Caco-2 (cell line): ENCODE measurements at regions not wholly inside any gene's neighbourhood (a gene's known extent, or its start where the extent isn't known, plus 50 kb on each side); places are given as distances from the start of the nearest gene placed in this dataset.

Source experiments
- BruUV-seq: library from RNA; stranded (reverse); fragments of 400-500 nt; replicated peaks from 2 replicates; lab custom pipeline; 2021; lab: Mats Ljungman, UMichigan
- CTCF ChIA-PET: fragments of 300-600 bp; sonication (Branson Sonifier 250); formaldehyde crosslinking; loops from one replicate; lab custom pipeline; 2022; ENCODE audit warnings: antibody characterized with exemption; lab: Charles Lee
- POLR2A ChIA-PET: fragments of 300-600 bp; sonication (Branson Sonifier 250); formaldehyde crosslinking; loops from one replicate; lab custom pipeline; 2022; ENCODE audit warnings: antibody characterized with exemption; lab: Charles Lee
- DNase-seq, 2 experiments: peaks; one replicate each; pipeline versions ENCODE4 v3.0.0 to v3.0.0-alpha.2; 2020 to 2022
- H3K27me3 ChIP-seq: replicated peaks from 2 replicates; pipeline ENCODE4 v1.6.0; 2011; ENCODE audit warnings: low read length; ENCODE audit not compliant: control insufficient read depth, insufficient read depth
- H3K36me3 ChIP-seq: 2 replicates; pipeline ENCODE4 v1.5.1; 2011; ENCODE audit warnings: low read length; ENCODE audit not compliant: control insufficient read depth, insufficient read depth
- H3K4me1 ChIP-seq: fragments of 250-450 bp; sonication (Bioruptor Pico); 2 replicates; pipeline ENCODE4 v1.5.1; 2020; ENCODE audit warnings: mild to moderate bottlenecking
- H3K4me3 ChIP-seq: 2 replicates; pipeline ENCODE4 v1.5.1; 2011; ENCODE audit warnings: low read depth, mild to moderate bottlenecking, control low read depth, low read length
- H3K9me3 ChIP-seq: fragments of 250-450 bp; sonication (Bioruptor Pico); 2 replicates; pipeline ENCODE4 v1.5.1; 2020; ENCODE audit warnings: mild to moderate bottlenecking, moderate library complexity
- H3K27ac Mint-ChIP-seq: one replicate; pipeline ENCODE4 v1.8.0; 2022; ENCODE audit warnings: mixed read lengths; ENCODE audit not compliant: unreplicated experiment
- H3K27me3 Mint-ChIP-seq: one replicate; pipeline ENCODE4 v1.8.0; 2022; ENCODE audit warnings: mixed read lengths; ENCODE audit not compliant: insufficient read depth, unreplicated experiment
- H3K36me3 Mint-ChIP-seq: one replicate; pipeline ENCODE4 v1.8.0; 2022; ENCODE audit warnings: mild to moderate bottlenecking, mixed read lengths; ENCODE audit not compliant: insufficient read depth, unreplicated experiment
- H3K4me1 Mint-ChIP-seq: one replicate; pipeline ENCODE4 v1.8.0; 2022; ENCODE audit warnings: low read depth, mixed read lengths; ENCODE audit not compliant: unreplicated experiment
- H3K4me3 Mint-ChIP-seq: one replicate; pipeline ENCODE4 v1.8.0; 2022; ENCODE audit warnings: mild to moderate bottlenecking, moderate library complexity, mixed read lengths; ENCODE audit not compliant: unreplicated experiment
- H3K9me3 Mint-ChIP-seq: one replicate; pipeline ENCODE4 v1.8.0; 2022; ENCODE audit warnings: mixed read lengths; ENCODE audit not compliant: unreplicated experiment
- intact Hi-C: fragments of 100-400 bp; cut with micrococcal nuclease; formaldehyde crosslinking; loops from one replicate; pipeline ENCODE4 v1.10.0; 2022; ENCODE audit not compliant: unreplicated experiment
- TF ChIP-seq, protein P1 (sequence below), 2 experiments: fragments of 200-600 bp in 1 of 2; IDR thresholded peaks; 1 replicate in 1 of 2; 2 replicates in 1 of 2; pipeline versions ENCODE4 v1.5.1 to v1.8.0; 2011 to 2022; ENCODE audit warnings: antibody characterized with exemption in 1 of 2, control low read depth in 1 of 2, inconsistent platforms in 1 of 2, low read depth in 1 of 2, low read length in 1 of 2, mild to moderate bottlenecking in 1 of 2, moderate library complexity in 1 of 2; ENCODE audit not compliant: insufficient read depth in 1 of 2, severe bottlenecking in 1 of 2, unreplicated experiment in 1 of 2

DNA sequence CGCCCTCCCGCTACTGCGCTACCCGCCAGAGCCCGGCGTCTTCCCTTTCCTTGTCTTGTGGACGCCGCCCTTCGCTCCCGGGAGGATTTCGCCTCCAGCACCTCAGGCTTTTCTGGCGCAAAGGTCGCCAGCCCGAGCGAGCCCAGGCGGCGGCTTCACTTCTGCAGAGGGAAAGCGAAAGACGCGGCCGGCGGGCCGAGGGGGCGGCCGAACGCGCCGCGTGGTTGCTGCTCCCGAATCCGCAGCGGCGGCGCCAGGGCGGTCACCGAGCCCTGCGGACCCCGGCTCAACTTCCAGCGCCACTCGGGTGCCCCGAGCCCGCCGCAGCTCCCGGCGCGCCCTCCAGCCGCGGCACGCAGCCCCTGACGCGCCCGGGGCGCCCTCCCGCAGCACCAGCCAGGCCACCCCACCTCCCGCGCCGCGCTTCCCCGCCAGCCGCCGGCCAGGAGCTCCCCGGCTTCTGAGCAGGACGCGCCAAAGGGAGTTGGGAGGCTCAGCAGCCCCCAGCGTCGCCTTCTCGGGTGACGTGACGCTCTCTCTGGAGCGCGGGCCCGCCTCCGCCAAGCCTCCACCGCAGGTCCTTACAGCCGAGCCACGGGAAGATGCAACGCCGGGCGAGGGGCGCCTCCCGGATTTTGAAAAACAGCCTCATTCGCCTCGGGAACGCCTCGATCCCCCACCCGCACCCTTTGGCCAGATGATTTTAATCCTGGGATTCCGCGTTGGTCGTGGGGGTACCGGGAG lies 84.9 kb upstream of the EPB41L3 start:
- TF ChIP-seq, protein P1, sequence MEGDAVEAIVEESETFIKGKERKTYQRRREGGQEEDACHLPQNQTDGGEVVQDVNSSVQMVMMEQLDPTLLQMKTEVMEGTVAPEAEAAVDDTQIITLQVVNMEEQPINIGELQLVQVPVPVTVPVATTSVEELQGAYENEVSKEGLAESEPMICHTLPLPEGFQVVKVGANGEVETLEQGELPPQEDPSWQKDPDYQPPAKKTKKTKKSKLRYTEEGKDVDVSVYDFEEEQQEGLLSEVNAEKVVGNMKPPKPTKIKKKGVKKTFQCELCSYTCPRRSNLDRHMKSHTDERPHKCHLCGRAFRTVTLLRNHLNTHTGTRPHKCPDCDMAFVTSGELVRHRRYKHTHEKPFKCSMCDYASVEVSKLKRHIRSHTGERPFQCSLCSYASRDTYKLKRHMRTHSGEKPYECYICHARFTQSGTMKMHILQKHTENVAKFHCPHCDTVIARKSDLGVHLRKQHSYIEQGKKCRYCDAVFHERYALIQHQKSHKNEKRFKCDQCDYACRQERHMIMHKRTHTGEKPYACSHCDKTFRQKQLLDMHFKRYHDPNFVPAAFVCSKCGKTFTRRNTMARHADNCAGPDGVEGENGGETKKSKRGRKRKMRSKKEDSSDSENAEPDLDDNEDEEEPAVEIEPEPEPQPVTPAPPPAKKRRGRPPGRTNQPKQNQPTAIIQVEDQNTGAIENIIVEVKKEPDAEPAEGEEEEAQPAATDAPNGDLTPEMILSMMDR (IDR thresholded peaks at IDR 0.05; ENCODE audit: insufficient read depth in 1 of 2, low read depth in 1 of 2, low read length in 1 of 2, severe bottlenecking in 1 of 2, unreplicated experiment in 1 of 2) = no peak
- no peaks in the 10 kb centered on the region for H3K36me3 ChIP-seq
- DNase-seq = peak; percentile 54 to 62
- Mint-ChIP-seq H3K4me3 (peak overlapping the region; percentile 84), H3K27ac (no peak overlapping the region), H3K27me3 (peaks cover 14% of the 10 kb centered on the region), H3K9me3 (no peaks in the 10 kb centered on the region), H3K36me3 (peaks cover 4% of the 10 kb centered on the region), H3K4me1 (no peaks in the 10 kb centered on the region)
- H3K4me1 ChIP-seq = peaks cover 20% of the 10 kb centered on the region
- CTCF ChIA-PET = interaction anchor here (0.7 kb wide), 1 partner anchor 269 kb away, joined by 5 read pairs; no protein-coding TSS in a partner anchor
- peaks cover 1% of the 10 kb centered on the region for H3K27me3 ChIP-seq
- H3K4me3 ChIP-seq = peak overlapping the region; percentile 38
- intact Hi-C loops = no loop called here
- H3K9me3 ChIP-seq = no peaks in the 10 kb centered on the region
- no TSS peak for BruUV-seq
- POLR2A ChIA-PET = no interaction called here

DNA sequence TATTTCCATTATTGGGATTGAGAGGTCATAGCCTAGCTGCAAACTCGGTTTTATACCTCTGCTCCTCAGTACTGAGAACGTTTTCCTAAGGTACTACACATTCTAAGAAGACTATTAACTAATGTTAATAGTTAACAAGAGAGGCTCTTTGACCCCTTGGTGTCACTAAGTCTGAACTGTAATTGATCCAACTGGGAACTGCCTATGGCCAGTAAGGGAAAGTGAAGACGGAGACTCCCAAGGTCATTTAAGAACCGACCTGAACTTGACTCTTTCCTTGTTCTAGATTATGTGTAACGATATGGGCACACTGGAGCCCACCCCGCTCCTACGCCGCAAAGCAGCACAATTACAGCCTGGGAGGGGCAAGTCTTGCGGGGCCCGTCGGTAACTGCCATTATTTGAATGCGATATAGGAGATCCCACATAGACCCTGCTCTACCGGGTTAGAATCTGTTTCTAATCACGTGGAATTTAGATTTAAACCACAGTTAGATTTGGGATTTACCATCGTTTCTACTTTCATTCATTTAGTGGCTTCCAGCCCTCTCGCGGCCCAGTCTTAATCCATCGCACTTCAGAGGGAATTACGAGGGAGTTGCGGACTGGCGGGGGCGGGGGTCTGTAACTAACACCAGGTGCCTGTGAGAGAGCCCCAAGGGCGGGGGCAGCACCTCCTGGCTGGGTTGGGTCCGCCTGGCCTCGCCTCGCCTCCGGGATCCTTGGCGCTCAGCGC lies 84.1 kb upstream of the EPB41L3 start:
- no peaks in the 10 kb centered on the region for H3K4me1 Mint-ChIP-seq
- no peaks in the 10 kb centered on the region for H3K36me3 ChIP-seq
- peak overlapping the region; percentile 84 for H3K4me3 Mint-ChIP-seq
- peaks cover 14% of the 10 kb centered on the region for H3K27me3 Mint-ChIP-seq
- BruUV-seq = TSS peak; percentile 27
- TF ChIP-seq, protein P1 (IDR thresholded peaks at IDR 0.05; ENCODE audit: insufficient read depth in 1 of 2, low read depth in 1 of 2, low read length in 1 of 2, severe bottlenecking in 1 of 2, unreplicated experiment in 1 of 2) = no peak
- intact Hi-C loops = no loop called here
- peaks cover 4% of the 10 kb centered on the region for H3K36me3 Mint-ChIP-seq
- no peaks in the 10 kb centered on the region for H3K9me3 Mint-ChIP-seq
- DNase-seq = no peak
- POLR2A ChIA-PET = no interaction called here
- H3K27me3 ChIP-seq = peaks cover 1% of the 10 kb centered on the region
- H3K27ac Mint-ChIP-seq = no peak overlapping the region
- CTCF ChIA-PET = no interaction called here
- H3K9me3 ChIP-seq = no peaks in the 10 kb centered on the region
- H3K4me3 ChIP-seq = peak overlapping the region; percentile 38
- H3K4me1 ChIP-seq = peaks cover 20% of the 10 kb centered on the region

DNA sequence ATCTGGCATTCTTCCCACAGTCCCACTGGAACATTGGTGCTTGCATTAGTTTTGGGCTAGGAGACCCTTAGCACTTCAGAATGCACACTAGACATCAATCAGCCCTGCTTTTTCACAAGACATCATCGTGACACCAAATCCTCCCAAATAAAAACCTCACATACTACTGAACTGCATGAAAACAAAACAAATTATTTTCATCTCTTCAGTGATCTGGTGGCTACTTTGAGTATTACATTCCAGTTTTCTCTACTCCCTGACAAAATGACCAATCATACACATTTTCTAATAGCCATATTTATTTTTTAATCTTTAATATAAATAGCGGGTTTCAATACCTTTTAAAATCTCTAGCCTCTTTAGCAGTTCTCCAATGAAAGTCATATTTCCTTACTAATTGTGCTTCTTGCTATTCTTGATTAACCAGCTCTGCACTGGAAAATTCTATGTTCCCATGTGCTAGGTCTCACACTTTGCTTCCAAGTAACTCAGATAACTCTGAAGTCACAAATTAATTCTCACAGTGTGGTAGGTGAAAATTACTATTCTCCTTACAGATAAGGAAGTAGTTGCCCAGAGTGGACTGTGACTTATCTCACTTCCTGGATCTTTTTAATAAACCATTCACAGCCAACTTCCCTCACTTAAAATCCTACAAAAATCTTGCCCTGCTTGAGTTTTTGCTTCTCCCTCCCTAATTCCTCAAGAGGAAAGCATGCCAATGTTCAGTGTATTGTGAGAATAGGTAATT lies 82.5 kb upstream of the EPB41L3 start:
- H3K9me3 ChIP-seq = no peaks in the 10 kb centered on the region
- Mint-ChIP-seq H3K4me3 (no peak overlapping the region), H3K4me1 (no peaks in the 10 kb centered on the region), H3K27ac (no peak overlapping the region), H3K9me3 (no peaks in the 10 kb centered on the region), H3K27me3 (peaks cover 10% of the 10 kb centered on the region), H3K36me3 (peaks cover 4% of the 10 kb centered on the region)
- ChIA-PET POLR2A (no interaction called here), CTCF (no interaction called here)
- TF ChIP-seq, protein P1 (IDR thresholded peaks at IDR 0.05; ENCODE audit: insufficient read depth in 1 of 2, low read depth in 1 of 2, low read length in 1 of 2, severe bottlenecking in 1 of 2, unreplicated experiment in 1 of 2) = no peak
- DNase-seq = no peak
- H3K27me3 ChIP-seq = peaks cover 1% of the 10 kb centered on the region
- no peaks in the 10 kb centered on the region for H3K36me3 ChIP-seq
- no TSS peak for BruUV-seq
- intact Hi-C loops = no loop called here
- no peak overlapping the region for H3K4me3 ChIP-seq
- H3K4me1 ChIP-seq = peaks cover 20% of the 10 kb centered on the region
